Fibroblast of mammary gland (primary cell): ENCODE measurements at regions not wholly inside any gene's neighbourhood (a gene's known extent, or its start where the extent isn't known, plus 50 kb on each side); places are given as distances from the start of the nearest gene placed in this dataset.
"Not testable (repeated sequence)": the region's sequence is repeated elsewhere in the genome, so short reads cannot be mapped to it uniquely, and the experiment has no call there.

Source experiments
- DNase-seq: peaks from one replicate; pipeline ENCODE4 v3.0.0-alpha.2; 2010; ENCODE audit warnings: low read depth
- H3K4me3 ChIP-seq: 2 replicates; pipeline ENCODE4 v1.5.1; 2011; ENCODE audit warnings: low read depth, mild to moderate bottlenecking, low read length, moderate library complexity; ENCODE audit not compliant: control insufficient read depth
- TF ChIP-seq, protein P1 (sequence below): conservative IDR thresholded peaks from 2 replicates; pipeline ENCODE4 v1.5.1; 2011; ENCODE audit warnings: low read depth, low read length, inconsistent platforms; ENCODE audit not compliant: control insufficient read depth, insufficient read depth

DNA sequence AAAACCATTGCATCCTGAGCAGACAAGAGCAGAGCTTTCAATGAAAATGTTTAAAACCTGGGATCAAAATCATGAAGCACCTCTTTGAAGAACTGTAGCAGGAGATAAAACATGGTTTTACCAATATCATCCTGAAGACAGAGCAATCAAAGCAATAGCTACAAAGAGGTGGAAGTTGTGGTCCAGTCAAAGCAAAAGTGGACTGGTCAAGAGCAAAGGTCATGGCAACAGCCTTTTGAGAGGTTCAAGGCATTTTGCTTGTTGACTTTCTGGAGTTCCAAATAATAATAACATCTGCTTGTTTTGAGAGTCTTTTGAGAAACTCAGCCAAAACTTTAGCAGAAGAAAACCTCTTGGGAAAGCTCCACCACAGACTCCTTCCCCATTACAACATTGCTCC, 893.9 kb upstream of the POT1 start:
- H3K4me3 ChIP-seq, result no peak overlapping the region
- DNase-seq, result no peak
- TF ChIP-seq, protein P1, sequence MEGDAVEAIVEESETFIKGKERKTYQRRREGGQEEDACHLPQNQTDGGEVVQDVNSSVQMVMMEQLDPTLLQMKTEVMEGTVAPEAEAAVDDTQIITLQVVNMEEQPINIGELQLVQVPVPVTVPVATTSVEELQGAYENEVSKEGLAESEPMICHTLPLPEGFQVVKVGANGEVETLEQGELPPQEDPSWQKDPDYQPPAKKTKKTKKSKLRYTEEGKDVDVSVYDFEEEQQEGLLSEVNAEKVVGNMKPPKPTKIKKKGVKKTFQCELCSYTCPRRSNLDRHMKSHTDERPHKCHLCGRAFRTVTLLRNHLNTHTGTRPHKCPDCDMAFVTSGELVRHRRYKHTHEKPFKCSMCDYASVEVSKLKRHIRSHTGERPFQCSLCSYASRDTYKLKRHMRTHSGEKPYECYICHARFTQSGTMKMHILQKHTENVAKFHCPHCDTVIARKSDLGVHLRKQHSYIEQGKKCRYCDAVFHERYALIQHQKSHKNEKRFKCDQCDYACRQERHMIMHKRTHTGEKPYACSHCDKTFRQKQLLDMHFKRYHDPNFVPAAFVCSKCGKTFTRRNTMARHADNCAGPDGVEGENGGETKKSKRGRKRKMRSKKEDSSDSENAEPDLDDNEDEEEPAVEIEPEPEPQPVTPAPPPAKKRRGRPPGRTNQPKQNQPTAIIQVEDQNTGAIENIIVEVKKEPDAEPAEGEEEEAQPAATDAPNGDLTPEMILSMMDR, result no peak

DNA sequence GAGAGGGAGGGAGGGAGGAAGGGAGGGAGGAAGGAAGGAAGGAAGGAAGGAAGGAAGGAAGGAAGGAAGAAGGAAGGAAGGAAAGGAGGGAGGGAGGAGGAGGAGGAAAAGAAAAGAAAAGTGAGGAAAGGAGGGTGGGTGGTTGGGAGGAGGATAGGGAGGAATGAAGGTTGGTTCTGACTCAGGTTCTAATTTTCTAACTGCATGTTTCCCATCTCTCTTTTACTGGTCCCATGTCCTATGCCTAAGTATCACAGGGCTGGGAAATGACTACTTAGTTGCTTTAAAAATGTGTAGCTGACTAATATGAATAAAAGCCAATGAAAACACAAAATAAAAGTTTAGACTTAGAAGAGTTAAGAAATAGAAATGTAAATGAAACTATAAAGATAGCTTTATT, 890.9 kb upstream of the POT1 start:
- no peak for DNase-seq
- no peak overlapping the region for H3K4me3 ChIP-seq
- TF ChIP-seq, protein P1, result no peak

DNA sequence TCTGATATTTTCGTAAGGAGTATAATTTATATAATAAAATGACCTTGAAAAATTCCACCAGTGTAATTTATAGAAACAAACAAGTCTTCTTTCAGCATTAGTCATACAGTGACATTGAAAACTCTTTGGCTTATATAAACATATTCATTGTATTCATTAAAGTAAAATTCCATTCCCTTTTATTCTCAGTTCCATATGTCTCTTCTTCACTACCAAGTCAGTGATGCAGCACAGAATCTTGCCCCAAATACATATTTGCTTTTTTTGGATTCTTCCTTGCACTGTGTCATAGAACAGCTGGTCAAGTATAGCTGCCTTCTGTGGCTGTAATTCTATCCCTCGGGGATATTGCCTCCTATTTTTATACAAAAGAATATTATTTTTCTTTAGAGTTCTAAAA, 884.5 kb upstream of the POT1 start:
- TF ChIP-seq, protein P1, result no peak

DNA sequence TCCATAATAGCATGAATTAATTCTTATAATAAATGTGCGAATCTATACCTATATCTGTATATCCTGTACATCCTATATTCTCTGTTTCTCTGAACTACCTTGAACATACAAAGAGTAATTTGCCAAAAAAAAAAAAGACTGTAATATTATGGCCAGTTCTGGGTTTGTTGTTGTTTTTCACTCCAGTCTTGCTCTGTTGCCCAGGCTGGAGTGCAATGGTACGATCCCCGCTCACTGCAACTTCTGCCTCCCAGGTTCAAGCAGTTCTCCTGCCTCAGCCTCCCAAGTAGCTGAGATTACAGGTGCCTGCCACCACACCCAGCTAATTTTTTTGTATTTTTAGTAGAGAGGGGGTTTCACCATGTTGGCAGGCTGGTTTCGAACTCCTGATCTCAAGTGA, 876.9 kb upstream of the POT1 start:
- DNase-seq, H3K4me3 ChIP-seq: not testable (repeated sequence)

More for the DNA sequence above, 884.5 kb upstream of the POT1 start:
- peak; percentile 3 for DNase-seq
- no peak overlapping the region for H3K4me3 ChIP-seq

DNA sequence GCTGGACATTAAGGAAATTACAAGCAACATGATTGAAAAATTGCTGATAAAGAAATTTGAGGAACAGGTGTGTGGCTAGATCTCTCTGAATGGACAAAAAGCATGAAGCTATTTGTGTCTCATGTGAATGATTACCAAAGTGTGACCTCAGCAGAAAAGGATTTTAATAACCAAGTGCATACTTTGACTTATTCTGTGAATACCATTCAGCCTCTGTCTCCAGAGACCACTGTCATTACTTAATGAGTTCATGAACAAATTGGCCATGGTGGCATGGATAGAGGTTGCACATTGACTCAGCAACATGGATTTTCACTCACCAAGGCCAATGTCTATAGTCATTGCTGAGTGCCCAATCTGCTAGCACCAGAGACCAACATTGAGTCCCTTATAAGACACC, 874.6 kb upstream of the POT1 start:
- no peak for DNase-seq
- TF ChIP-seq, protein P1, result no peak
- no peak overlapping the region for H3K4me3 ChIP-seq

DNA sequence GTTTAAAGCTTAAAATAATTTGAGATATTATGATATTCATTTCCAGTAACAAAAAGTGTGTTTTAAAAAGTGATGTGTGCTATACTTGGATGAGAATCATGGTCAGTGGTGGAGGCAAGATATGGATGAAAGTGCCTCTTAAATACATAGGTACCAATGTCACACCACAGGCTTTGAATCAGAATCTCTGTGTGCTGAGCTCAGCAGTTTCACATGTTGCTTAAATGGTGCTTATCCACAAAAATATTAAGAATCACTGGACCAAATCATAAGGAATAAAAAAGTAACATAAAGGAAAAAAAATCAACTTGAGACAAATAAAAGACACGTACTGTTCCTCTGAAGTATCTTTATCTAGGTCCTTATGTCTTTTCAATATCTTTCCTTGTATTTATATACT, 850.5 kb upstream of the POT1 start:
- TF ChIP-seq, protein P1, result no peak
- H3K4me3 ChIP-seq, result no peak overlapping the region
- no peak for DNase-seq

DNA sequence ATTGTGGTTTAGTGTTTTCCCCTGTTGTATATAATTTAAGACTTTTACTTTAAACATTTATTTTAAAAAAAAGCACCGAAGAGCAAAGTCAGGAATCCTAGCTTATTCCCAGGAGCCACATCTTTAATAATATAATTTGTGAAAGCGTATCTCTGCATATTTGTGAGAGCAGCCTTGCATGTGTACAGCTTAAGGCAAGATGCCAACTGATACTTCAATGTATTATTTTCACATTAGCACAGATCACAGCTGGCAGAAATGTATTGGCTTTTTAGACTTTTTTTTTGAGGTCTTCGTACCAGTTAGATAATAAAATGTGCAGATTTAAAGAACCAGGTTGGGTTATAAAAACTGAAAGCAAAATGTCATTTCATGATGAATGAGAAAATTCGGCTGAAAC, 845.7 kb upstream of the POT1 start:
- H3K4me3 ChIP-seq, result no peak overlapping the region
- TF ChIP-seq, protein P1, result no peak
- DNase-seq, result no peak
